HG03097 (cell line): ENCODE measurements at regions not wholly inside any gene's neighbourhood (a gene's known extent, or its start where the extent isn't known, plus 50 kb on each side); places are given as distances from the start of the nearest gene placed in this dataset.
A peak's percentile ranks its signal among the peaks of the same experiment; 100 is the strongest.

Experiments used
- ATAC-seq: cut with Tn5 transposase; IDR thresholded peaks from one replicate; pipeline ENCODE4 v1.9.1; 2021; ENCODE audit not compliant: unreplicated experiment, low FRiP score

- ATAC-seq, result no peak
Observed at GRCh38 chr11:24293964-24294363, 202.9 kb upstream of the LUZP2 start.

GRCh38 chr11:24295360-24295759 lies 201.5 kb upstream of the LUZP2 start:
- ATAC-seq, result peak; percentile 79

- ATAC-seq, result no peak
Observed at GRCh38 chr11:24297461-24297860, 199.4 kb upstream of the LUZP2 start.

GRCh38 chr11:24298146-24298545 lies 198.7 kb upstream of the LUZP2 start:
- no peak for ATAC-seq

GRCh38 chr11:24311974-24312373 lies 184.9 kb upstream of the LUZP2 start:
- ATAC-seq, result no peak

GRCh38 chr11:24312464-24313238 lies 184.2 kb upstream of the LUZP2 start:
- ATAC-seq, result no peak

DNA sequence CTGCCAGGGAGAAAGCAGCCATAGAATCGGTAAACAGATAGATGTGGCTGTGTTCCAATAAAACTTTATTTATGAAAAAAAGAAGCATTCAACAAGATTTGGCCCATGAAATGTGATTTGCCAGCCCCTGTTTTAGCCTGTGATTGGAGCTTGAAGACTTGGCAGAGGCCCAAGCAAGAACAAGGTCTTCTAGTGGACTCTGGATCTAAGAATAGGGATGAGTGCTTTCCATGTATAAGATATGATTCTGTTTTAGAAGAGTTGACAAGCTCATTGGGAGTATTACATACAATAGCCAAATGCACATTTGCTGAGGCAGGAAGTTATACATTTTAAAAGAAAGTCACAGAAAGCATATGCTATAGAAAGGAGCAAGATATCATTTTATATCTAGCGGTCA lies 175.6 kb upstream of the LUZP2 start:
- no peak for ATAC-seq

DNA sequence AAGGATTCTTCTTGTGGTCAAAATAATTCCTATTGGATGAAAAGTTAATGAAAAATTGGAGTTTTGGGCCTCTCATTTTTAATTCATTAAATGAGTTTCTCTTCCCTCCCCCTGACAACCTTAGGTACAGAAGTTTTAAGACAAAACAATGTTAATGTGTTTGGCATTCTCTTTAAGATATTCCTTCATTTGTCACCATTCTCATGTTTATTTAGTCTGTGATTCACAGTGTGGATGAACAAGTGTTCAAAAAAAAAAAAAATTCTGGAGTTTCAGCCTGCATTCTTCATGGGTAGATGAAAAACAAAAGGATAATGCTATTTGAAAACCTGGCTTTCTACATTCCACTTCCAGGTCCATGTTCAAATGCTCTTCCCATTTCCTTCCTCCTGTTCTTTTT lies 172.6 kb upstream of the LUZP2 start:
- no peak for ATAC-seq

DNA sequence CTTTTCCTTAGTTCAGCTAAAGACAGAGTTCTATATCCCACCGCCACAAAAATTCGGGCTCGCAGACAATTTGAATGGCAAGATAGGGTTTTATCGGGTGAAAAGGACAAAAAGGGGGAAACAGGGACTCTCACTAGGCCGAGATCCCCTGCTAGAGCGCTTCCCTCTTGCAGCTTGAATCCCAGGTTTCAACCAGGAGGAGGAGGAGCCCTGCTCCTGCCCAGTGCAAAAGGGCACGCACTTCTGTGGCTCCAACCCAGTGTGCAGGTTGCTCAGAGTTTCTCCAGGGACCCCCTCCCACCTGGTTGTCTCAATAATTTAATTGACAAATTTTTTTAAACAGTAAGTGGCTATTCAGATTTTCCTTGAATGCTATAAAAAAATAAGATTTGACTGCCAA lies 152.6 kb upstream of the LUZP2 start:
- no peak for ATAC-seq

- no peak for ATAC-seq
Observed at GRCh38 chr11:24348908-24349307, 147.9 kb upstream of the LUZP2 start.

- no peak for ATAC-seq
Observed at GRCh38 chr11:24351179-24351578, 145.7 kb upstream of the LUZP2 start.

DNA sequence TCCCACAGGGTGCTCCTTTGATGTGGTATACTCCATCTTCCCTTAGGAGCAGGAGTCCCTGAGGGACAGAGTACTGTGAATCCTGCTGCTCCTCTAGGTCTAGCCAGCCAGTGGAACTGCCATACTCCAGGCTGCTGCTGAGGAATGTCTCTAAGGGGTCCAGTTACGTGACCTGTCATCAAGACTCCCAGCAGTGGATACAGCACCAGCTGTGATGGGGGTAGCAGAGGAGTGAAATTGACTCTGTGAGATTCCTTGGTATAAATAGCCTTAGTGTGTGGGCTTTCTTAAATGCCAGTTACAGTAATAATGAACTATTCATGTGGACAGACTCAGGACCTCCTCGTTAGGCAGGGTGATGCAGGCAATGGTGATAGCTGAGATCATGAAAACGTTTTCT lies 140.4 kb upstream of the LUZP2 start:
- no peak for ATAC-seq

GRCh38 chr11:24357620-24358410 lies 139.0 kb upstream of the LUZP2 start:
- no peak for ATAC-seq

- ATAC-seq, result no peak
Observed at GRCh38 chr11:24372491-24372890, 124.4 kb upstream of the LUZP2 start.

GRCh38 chr11:24373516-24373915 lies 123.3 kb upstream of the LUZP2 start:
- ATAC-seq, result no peak

GRCh38 chr11:24375351-24375750 lies 121.5 kb upstream of the LUZP2 start:
- ATAC-seq, result no peak

GRCh38 chr11:24375931-24376330 lies 120.9 kb upstream of the LUZP2 start:
- no peak for ATAC-seq

GRCh38 chr11:24383137-24383536 lies 113.7 kb upstream of the LUZP2 start:
- ATAC-seq, result no peak

- ATAC-seq, result no peak
Observed at GRCh38 chr11:24384240-24384639, 112.6 kb upstream of the LUZP2 start.

DNA sequence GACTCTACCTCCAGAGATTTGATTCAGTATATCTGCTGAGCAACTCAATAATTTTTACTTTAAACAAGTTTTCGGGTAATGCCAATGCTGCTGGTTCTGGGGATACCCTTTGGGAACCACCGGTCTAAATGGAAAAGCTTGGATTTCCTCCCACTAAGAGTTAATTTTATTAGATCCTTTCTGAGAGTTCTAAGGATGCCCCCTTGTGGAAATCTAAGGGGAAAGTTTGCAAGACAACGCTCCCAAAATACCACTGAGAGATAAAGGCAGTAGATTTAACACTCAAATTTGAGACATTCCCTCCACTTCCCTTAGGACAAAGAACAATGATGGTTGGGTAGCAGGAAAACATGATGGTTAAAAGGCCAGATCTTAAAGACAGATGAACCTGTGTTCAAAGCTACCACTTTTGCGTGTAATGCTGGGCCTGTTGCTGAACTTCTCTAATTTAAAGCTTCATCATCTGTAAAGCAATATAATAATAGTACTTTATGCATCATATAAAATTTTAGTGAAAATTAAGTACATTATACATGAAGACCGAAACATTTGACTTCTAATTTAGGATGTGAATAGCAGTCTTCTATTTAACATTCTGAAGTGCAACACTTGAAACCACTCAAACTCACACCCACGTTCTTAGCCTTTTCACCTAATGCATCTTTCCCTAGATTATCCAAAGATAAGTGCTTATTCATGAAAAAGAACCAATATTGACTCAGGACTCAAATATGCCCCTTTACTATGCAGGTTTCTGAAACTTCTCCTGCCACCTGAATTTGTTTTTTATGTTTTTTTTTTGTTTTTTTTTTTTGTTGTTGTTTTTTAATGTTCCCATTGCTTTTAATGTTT lies 110.1 kb upstream of the LUZP2 start:
- ATAC-seq, result no peak

DNA sequence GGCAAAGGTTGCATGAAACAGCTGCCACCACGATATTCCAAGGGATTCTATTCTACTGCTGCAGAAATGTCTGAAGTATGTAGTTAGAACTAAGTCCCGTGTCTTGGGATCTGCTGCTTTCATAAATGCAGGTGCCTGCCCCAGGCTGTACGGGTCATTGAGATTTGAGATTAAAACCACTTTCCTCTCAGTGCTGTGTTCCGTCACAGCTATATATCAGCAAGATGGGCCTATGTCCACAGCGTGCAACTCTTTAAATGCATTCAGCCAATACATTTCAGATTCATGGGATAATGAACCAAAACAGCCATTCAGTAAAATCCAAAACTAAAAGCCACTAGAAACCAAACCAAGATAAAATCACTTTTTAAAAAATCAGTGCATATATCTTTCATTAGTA lies 107.3 kb upstream of the LUZP2 start:
- ATAC-seq, result no peak
